ENCODE measurements at regions not wholly inside any gene's neighbourhood (a gene's known extent, or its start where the extent isn't known, plus 50 kb on each side); places are given as distances from the start of the nearest gene placed in this dataset.
"Not testable (repeated sequence)": the region's sequence is repeated elsewhere in the genome, so short reads cannot be mapped to it uniquely, and the experiment has no call there.

- Mint-ChIP-seq H3K36me3 (ENCODE audit: low read depth) (no peaks in the 10 kb centered on the region), H3K9me3 (peaks cover 4% of the 10 kb centered on the region), H3K4me3 (no peak overlapping the region), H3K27me3 (no peaks in the 10 kb centered on the region), H3K4me1 (no peaks in the 10 kb centered on the region), H3K27ac (no peak overlapping the region)
- DNase-seq, result no peak
- intact Hi-C loops (cut with micrococcal nuclease), result no loop called here
These were observed 216.5 kb downstream of the IRX2 start for GRCh38 chr5:2534970-2535369.

- no peaks in the 10 kb centered on the region for H3K4me1 Mint-ChIP-seq
- no peaks in the 10 kb centered on the region for H3K9me3 Mint-ChIP-seq
- H3K27ac Mint-ChIP-seq, result no peak overlapping the region
- no peak for DNase-seq
- no peak overlapping the region for H3K4me3 Mint-ChIP-seq
- intact Hi-C loops (cut with micrococcal nuclease), result no loop called here
- no peaks in the 10 kb centered on the region for H3K27me3 Mint-ChIP-seq
- H3K36me3 Mint-ChIP-seq (ENCODE audit: low read depth), result no peaks in the 10 kb centered on the region
These were observed 217.2 kb downstream of the IRX2 start for GRCh38 chr5:2534251-2534650.

GRCh38 chr5:2533848-2534247, 217.6 kb downstream of the IRX2 start:
- H3K27ac Mint-ChIP-seq; H3K4me3 Mint-ChIP-seq; intact Hi-C loops (cut with micrococcal nuclease); H3K36me3 Mint-ChIP-seq (ENCODE audit: low read depth); H3K27me3 Mint-ChIP-seq; H3K4me1 Mint-ChIP-seq; DNase-seq; H3K9me3 Mint-ChIP-seq: not testable (repeated sequence)

DNA sequence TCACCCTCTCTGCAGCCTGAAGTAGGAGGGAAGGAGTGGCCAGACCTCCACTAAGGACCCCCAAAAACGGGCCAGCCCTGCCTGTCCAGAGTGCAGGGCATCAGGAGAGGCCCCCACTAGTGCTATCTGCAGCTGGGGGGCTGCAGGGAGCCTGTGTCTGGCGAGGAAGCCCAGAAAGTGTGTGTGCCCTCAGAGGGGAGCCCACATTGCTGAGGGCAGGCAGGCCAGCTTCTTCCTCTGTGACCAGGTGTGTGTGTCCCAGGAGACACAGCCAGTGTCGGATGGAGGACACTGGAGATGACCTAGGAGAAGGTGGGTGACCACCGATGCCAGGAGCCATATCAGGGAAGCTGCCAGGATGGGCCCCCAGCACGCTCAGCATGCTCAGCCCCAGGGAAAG, 218.7 kb downstream of the IRX2 start:
- no peak for DNase-seq

GRCh38 chr5:2531318-2531717, 220.2 kb downstream of the IRX2 start:
- Mint-ChIP-seq H3K9me3 (peaks cover 4% of the 10 kb centered on the region), H3K36me3 (ENCODE audit: low read depth) (no peaks in the 10 kb centered on the region), H3K4me1 (no peaks in the 10 kb centered on the region), H3K27ac (no peak overlapping the region), H3K4me3 (no peak overlapping the region), H3K27me3 (no peaks in the 10 kb centered on the region)
- intact Hi-C loops (cut with micrococcal nuclease), result no loop called here
- DNase-seq, result no peak

More for the DNA sequence above, 218.7 kb downstream of the IRX2 start:
- no peaks in the 10 kb centered on the region for H3K27me3 Mint-ChIP-seq
- intact Hi-C loops (cut with micrococcal nuclease), result no loop called here
- no peaks in the 10 kb centered on the region for H3K4me1 Mint-ChIP-seq
- peaks cover 3% of the 10 kb centered on the region for H3K9me3 Mint-ChIP-seq
- H3K4me3 Mint-ChIP-seq, result no peak overlapping the region
- H3K36me3 Mint-ChIP-seq (ENCODE audit: low read depth), result no peaks in the 10 kb centered on the region
- no peak overlapping the region for H3K27ac Mint-ChIP-seq

- no peaks in the 10 kb centered on the region for H3K4me1 Mint-ChIP-seq
- DNase-seq, result no peak
- intact Hi-C loops (cut with micrococcal nuclease), result no loop called here
- H3K9me3 Mint-ChIP-seq, result peaks cover 10% of the 10 kb centered on the region
- H3K36me3 Mint-ChIP-seq (ENCODE audit: low read depth), result no peaks in the 10 kb centered on the region
- H3K4me3 Mint-ChIP-seq, result no peak overlapping the region
- H3K27ac Mint-ChIP-seq, result no peak overlapping the region
- H3K27me3 Mint-ChIP-seq, result no peaks in the 10 kb centered on the region
These were observed 220.9 kb downstream of the IRX2 start for GRCh38 chr5:2530609-2531008.

GRCh38 chr5:2529371-2530092, 221.9 kb downstream of the IRX2 start:
- H3K27ac Mint-ChIP-seq, result no peak overlapping the region
- DNase-seq, result no peak
- H3K4me1 Mint-ChIP-seq, result no peaks in the 10 kb centered on the region
- H3K9me3 Mint-ChIP-seq, result peaks cover 14% of the 10 kb centered on the region
- intact Hi-C loops (cut with micrococcal nuclease), result no loop called here
- no peaks in the 10 kb centered on the region for H3K36me3 Mint-ChIP-seq (ENCODE audit: low read depth)
- H3K27me3 Mint-ChIP-seq, result no peaks in the 10 kb centered on the region
- no peak overlapping the region for H3K4me3 Mint-ChIP-seq

DNA sequence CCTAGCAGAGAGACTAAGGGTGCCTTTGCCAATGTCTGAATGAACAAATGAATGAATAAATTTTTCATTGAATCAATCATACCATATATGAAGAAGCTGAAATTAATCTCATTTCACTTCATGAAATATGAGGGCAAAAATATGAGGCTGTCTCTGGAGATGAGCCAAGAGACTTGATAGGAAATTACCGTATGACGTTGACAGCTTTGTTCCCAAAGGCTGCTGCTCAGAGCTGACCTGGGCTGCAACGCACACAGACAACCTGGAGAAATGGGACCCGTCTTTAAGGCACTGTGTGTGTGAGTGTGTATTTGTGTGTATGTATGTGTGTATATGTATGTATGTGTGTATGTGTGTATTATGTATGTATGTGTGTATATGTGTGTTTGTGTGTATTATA, 226.1 kb downstream of the IRX2 start:
- H3K4me3 Mint-ChIP-seq, result no peak overlapping the region
- DNase-seq, result no peak
- no peaks in the 10 kb centered on the region for H3K36me3 Mint-ChIP-seq (ENCODE audit: low read depth)
- H3K27ac Mint-ChIP-seq, result no peak overlapping the region
- H3K9me3 Mint-ChIP-seq, result peaks cover 14% of the 10 kb centered on the region
- intact Hi-C loops (cut with micrococcal nuclease), result no loop called here
- H3K27me3 Mint-ChIP-seq, result no peaks in the 10 kb centered on the region
- no peaks in the 10 kb centered on the region for H3K4me1 Mint-ChIP-seq

DNA sequence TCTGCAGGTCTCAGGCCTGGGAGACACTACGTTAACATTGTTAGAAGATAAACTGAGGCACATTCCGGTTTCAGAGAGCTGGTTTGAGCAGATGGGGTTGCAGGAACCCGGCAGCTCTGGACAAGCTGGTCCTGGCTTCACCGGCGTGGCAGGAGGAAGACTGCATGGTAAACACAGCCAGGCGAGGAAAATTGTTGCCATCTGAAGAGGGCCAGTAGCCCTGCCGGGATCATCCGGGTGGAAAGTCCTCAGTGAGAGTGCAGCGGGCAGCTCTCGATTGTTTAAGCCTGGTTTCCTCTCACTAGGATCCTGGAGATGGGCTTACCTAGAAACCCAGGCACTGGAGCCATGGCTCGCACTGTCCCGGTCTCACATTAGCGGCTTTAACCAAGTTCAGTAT, 226.9 kb downstream of the IRX2 start:
- no peaks in the 10 kb centered on the region for H3K36me3 Mint-ChIP-seq (ENCODE audit: low read depth)
- H3K27me3 Mint-ChIP-seq, result no peaks in the 10 kb centered on the region
- DNase-seq, result no peak
- peaks cover 14% of the 10 kb centered on the region for H3K9me3 Mint-ChIP-seq
- intact Hi-C loops (cut with micrococcal nuclease), result no loop called here
- H3K27ac Mint-ChIP-seq, result no peak overlapping the region
- H3K4me3 Mint-ChIP-seq, result no peak overlapping the region
- no peaks in the 10 kb centered on the region for H3K4me1 Mint-ChIP-seq

GRCh38 chr5:2523180-2523579, 228.3 kb downstream of the IRX2 start:
- H3K27ac Mint-ChIP-seq, result no peak overlapping the region
- intact Hi-C loops (cut with micrococcal nuclease), result no loop called here
- no peak overlapping the region for H3K4me3 Mint-ChIP-seq
- peaks cover 14% of the 10 kb centered on the region for H3K9me3 Mint-ChIP-seq
- no peaks in the 10 kb centered on the region for H3K4me1 Mint-ChIP-seq
- no peaks in the 10 kb centered on the region for H3K27me3 Mint-ChIP-seq
- no peak for DNase-seq
- H3K36me3 Mint-ChIP-seq (ENCODE audit: low read depth), result no peaks in the 10 kb centered on the region

DNA sequence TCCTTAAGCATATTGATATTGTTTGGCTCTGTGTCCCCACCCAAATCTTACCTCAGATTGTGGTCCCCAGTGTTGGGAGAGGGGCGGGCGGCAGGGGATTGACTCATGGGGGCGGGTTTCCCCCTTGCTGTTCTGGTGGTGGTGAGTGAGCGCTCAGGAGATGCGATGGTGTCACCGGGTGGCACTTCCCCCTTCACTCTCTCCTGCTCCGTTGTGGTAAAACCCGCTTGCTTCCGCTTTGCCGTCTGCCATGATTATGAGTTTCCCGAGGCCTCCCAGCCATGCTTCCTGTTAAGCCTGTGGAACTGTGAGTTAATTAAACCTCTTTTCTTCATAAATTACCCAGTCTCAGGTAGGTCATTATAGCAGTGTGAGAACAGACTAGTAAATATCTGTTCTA, 229.1 kb downstream of the IRX2 start:
- Mint-ChIP-seq H3K9me3 (peaks cover 10% of the 10 kb centered on the region), H3K27me3 (no peaks in the 10 kb centered on the region), H3K4me3 (no peak overlapping the region), H3K4me1 (no peaks in the 10 kb centered on the region), H3K27ac (no peak overlapping the region), H3K36me3 (ENCODE audit: low read depth) (no peaks in the 10 kb centered on the region)
- DNase-seq, result no peak
- intact Hi-C loops (cut with micrococcal nuclease), result no loop called here

DNA sequence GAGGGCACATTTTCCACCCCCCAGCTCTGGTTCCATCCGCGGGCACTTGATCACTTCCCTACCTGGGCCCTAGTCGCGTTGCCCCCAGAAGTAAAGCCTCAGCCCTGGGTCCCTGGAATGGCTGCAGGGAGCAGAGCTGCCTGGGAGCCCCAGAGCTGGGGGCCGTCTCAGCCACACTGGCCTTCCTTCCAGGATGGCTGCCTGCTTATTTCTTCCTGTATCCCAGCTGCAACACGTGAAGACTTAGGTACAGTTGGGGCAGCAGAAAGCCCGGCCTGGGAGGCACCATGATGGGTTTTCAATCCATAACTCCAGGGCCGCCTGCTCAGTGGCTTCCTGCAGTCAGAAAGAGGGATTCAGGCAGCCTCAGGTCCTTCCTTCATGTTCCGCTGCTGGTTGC, 232.3 kb downstream of the IRX2 start:
- H3K36me3 Mint-ChIP-seq (ENCODE audit: low read depth), result no peaks in the 10 kb centered on the region
- H3K9me3 Mint-ChIP-seq, result no peaks in the 10 kb centered on the region
- intact Hi-C loops (cut with micrococcal nuclease), result no loop called here
- DNase-seq, result no peak
- no peak overlapping the region for H3K4me3 Mint-ChIP-seq
- no peaks in the 10 kb centered on the region for H3K4me1 Mint-ChIP-seq
- H3K27ac Mint-ChIP-seq, result no peak overlapping the region
- H3K27me3 Mint-ChIP-seq, result no peaks in the 10 kb centered on the region

GRCh38 chr5:2517451-2517850, 234.0 kb downstream of the IRX2 start:
- intact Hi-C loops (cut with micrococcal nuclease), result no loop called here
- Mint-ChIP-seq H3K4me3 (no peak overlapping the region), H3K27me3 (no peaks in the 10 kb centered on the region), H3K36me3 (ENCODE audit: low read depth) (no peaks in the 10 kb centered on the region), H3K9me3 (no peaks in the 10 kb centered on the region), H3K4me1 (no peaks in the 10 kb centered on the region), H3K27ac (no peak overlapping the region)
- no peak for DNase-seq

GRCh38 chr5:2515180-2515764, 236.2 kb downstream of the IRX2 start:
- no peaks in the 10 kb centered on the region for H3K27me3 Mint-ChIP-seq
- no peaks in the 10 kb centered on the region for H3K36me3 Mint-ChIP-seq (ENCODE audit: low read depth)
- H3K4me1 Mint-ChIP-seq, result no peaks in the 10 kb centered on the region
- no peak for DNase-seq
- no peaks in the 10 kb centered on the region for H3K9me3 Mint-ChIP-seq
- intact Hi-C loops (cut with micrococcal nuclease), result no loop called here
- H3K27ac Mint-ChIP-seq, result no peak overlapping the region
- H3K4me3 Mint-ChIP-seq, result no peak overlapping the region

DNA sequence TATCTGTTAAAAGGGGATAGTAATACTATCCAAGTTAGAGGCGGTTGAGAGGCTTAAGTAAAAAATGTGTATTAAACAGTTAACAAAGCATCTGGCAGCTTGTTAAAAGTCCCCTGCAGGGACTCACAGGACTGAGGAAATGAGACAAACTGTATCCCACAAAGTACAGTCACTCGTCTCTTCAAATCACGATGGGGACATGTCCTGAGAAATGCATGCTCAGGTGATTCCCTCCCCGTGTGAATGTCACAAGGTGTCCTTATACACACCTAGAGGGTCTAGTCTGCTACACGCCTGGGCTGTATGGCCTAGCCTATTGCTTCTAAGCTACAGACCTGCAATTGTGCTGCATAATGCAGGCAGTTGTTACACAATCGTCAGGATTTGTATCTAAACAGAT, 237.0 kb downstream of the IRX2 start:
- Mint-ChIP-seq H3K9me3 (no peaks in the 10 kb centered on the region), H3K27me3 (no peaks in the 10 kb centered on the region), H3K27ac (no peak overlapping the region), H3K36me3 (ENCODE audit: low read depth) (no peaks in the 10 kb centered on the region), H3K4me3 (no peak overlapping the region), H3K4me1 (no peaks in the 10 kb centered on the region)
- DNase-seq, result no peak
- intact Hi-C loops (cut with micrococcal nuclease), result no loop called here

Measured in activated CD4-positive, alpha-beta T cell treated with anti-CD3 and anti-CD28 coated beads, Interleukin-2, amount 10 ng/mL, durations not matched to agents 24 days and 14 days (primary cell).